HEK293T (cell line): ENCODE measurements at regions not wholly inside any gene's neighbourhood (a gene's known extent, or its start where the extent isn't known, plus 50 kb on each side); places are given as distances from the start of the nearest gene placed in this dataset.

Experiments used
- CTCF ChIA-PET: fragments of 350-600 bp; formaldehyde crosslinking; extraction: SDS; loops from one replicate; lab custom pipeline; 2021; ENCODE audit warnings: antibody characterized with exemption, inconsistent platforms; lab: Yijun Ruan, JAX
- POLR2A ChIA-PET: fragments of 350-600 bp; formaldehyde crosslinking; extraction: SDS; loops from one replicate; lab custom pipeline; 2020; ENCODE audit warnings: antibody characterized with exemption, inconsistent platforms; lab: Yijun Ruan, JAX
- DNase-seq: peaks from one replicate; pipeline ENCODE4 v3.0.0; 2012; ENCODE audit warnings: mixed read lengths; ENCODE audit errors: extremely low spot score
- ARNT ChIP-seq: fragments of 450-650 bp; IDR thresholded peaks from 2 replicates; pipeline ENCODE4 v1.6.1; 2017; ENCODE audit warnings: mild to moderate bottlenecking
- BHLHE40 ChIP-seq: fragments of 450-650 bp; IDR thresholded peaks from 2 replicates; pipeline ENCODE4 v1.6.1; 2016; ENCODE audit warnings: mild to moderate bottlenecking, moderate library complexity, borderline replicate concordance
- CTBP1 ChIP-seq: fragments of 450-650 bp; IDR thresholded peaks from 2 replicates; pipeline ENCODE4 v1.6.1; 2016; ENCODE audit warnings: borderline replicate concordance
- ELF4 ChIP-seq: fragments of 450-650 bp; IDR thresholded peaks from 2 replicates; pipeline ENCODE4 v1.6.1; 2017; ENCODE audit warnings: antibody characterized with exemption
- FOXA1 ChIP-seq: fragments of 450-650 bp; IDR thresholded peaks from 2 replicates; pipeline ENCODE4 v1.6.1; 2016; ENCODE audit warnings: mild to moderate bottlenecking
- FOXK2 ChIP-seq: fragments of 450-650 bp; IDR thresholded peaks from 2 replicates; pipeline ENCODE4 v1.6.1; 2016; ENCODE audit warnings: mild to moderate bottlenecking
- FOXM1 ChIP-seq: fragments of 450-650 bp; IDR thresholded peaks from 2 replicates; pipeline ENCODE4 v1.6.1; 2017; ENCODE audit warnings: mild to moderate bottlenecking, borderline replicate concordance
- HDGF ChIP-seq: fragments of 450-650 bp; IDR thresholded peaks from 2 replicates; pipeline ENCODE4 v1.6.1; 2017; ENCODE audit warnings: antibody characterized with exemption, borderline replicate concordance
- L3MBTL2 ChIP-seq: fragments of 450-650 bp; conservative IDR thresholded peaks from 2 replicates; pipeline ENCODE4 v1.6.1; 2016; ENCODE audit warnings: mild to moderate bottlenecking
- LEF1 ChIP-seq: fragments of 450-650 bp; IDR thresholded peaks from 2 replicates; pipeline ENCODE4 v1.6.1; 2017; ENCODE audit warnings: mild to moderate bottlenecking, borderline replicate concordance
- NFRKB ChIP-seq: fragments of 450-650 bp; IDR thresholded peaks from 2 replicates; pipeline ENCODE4 v1.6.1; 2016; ENCODE audit warnings: mild to moderate bottlenecking, moderate library complexity
- PKNOX1 ChIP-seq: fragments of 450-650 bp; IDR thresholded peaks from 2 replicates; pipeline ENCODE4 v1.6.1; 2016
- SP1 ChIP-seq: fragments of 450-650 bp; IDR thresholded peaks from 2 replicates; pipeline ENCODE4 v1.6.1; 2017
- SUZ12 ChIP-seq: fragments of 450-650 bp; IDR thresholded peaks from 2 replicates; pipeline ENCODE4 v1.6.1; 2016; ENCODE audit warnings: mild to moderate bottlenecking
- TARDBP ChIP-seq: fragments of 450-650 bp; IDR thresholded peaks from 2 replicates; pipeline ENCODE4 v1.6.1; 2016
- ZNF384 ChIP-seq: fragments of 450-650 bp; IDR thresholded peaks from 2 replicates; pipeline ENCODE4 v1.6.1; 2016

DNA sequence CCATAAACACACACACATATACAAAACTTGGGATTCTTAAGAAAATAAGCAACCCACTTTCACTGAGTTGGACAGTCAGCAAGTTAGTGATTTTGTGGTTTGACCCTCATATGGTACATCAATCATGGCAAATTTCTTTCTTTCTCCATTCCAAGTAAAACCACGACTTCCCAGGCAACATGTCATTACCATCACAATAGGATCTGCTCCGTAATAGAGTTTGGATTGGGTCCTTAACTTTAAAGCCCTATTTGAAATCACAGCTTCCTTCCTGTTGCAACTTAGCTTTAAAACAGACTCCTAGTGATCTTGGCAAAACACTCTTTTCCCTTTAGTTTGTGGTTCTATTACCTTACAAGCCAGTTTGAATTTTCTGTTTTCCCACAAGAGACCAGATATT, 483.6 kb downstream of the INHBA start:
- TF ChIP-seq TARDBP (no peak), L3MBTL2 (no peak), FOXA1 (no peak), CTBP1 (no peak), FOXK2 (no peak), FOXM1 (no peak), NFRKB (no peak), ELF4 (no peak), BHLHE40 (no peak), PKNOX1 (no peak), ZNF384 (no peak), LEF1 (no peak), SP1 (no peak), SUZ12 (no peak), HDGF (no peak), ARNT (no peak)
- CTCF ChIA-PET: no interaction called here
- DNase-seq: no peak

GRCh38 chr7:41217306-41217705, 485.6 kb downstream of the INHBA start:
- ChIA-PET CTCF (no interaction called here), POLR2A (no interaction called here)
- TF ChIP-seq NFRKB (no peak), ARNT (no peak), HDGF (no peak), L3MBTL2 (no peak), ELF4 (no peak), BHLHE40 (no peak), FOXA1 (no peak), FOXK2 (no peak), PKNOX1 (no peak), FOXM1 (no peak)
- DNase-seq: no peak

More for the DNA sequence above, 483.6 kb downstream of the INHBA start:
- POLR2A ChIA-PET: no interaction called here

DNA sequence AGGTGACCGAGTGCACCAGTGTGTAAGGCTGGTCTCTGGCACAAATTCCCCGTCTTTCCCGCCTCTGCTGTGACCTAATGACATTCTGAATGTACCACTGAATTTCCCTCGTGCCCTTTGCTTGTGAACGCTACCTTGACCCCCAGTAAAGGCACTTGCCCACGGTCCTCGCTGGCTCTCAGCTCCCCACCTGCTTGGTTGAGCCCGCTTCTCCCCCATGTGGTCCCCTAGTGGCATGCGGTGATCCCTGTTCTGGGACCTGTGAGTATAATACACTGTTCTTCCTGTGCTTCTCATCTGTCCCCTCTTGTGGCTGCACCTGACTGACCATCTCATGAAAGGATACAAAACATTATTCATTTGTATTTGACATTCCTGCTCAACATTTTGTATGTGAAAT, 495.7 kb downstream of the INHBA start:
- ChIA-PET POLR2A (no interaction called here), CTCF (no interaction called here)
- DNase-seq: no peak
- TF ChIP-seq BHLHE40 (no peak), PKNOX1 (no peak), TARDBP (no peak), SUZ12 (no peak), ZNF384 (no peak)

DNA sequence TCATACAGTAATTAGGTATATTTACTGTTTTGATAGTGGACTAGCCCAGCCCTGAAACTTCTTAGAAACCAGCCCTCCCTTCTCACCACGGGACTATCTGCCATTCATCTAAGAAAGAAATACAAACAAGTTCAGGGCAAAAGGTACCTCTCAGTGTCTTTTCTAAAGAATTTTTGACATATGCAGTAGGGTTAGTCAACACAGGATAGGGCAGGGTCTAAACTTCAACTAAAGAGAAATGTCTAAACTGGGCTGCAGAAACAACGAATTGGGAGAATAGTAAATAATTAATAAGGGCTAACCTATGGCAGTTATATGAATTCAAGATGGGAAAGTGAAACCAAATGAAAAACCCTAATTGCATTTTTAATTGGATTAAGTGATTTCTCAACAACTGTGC, 496.6 kb downstream of the INHBA start:
- POLR2A ChIA-PET: no interaction called here
- no peak for DNase-seq
- CTCF ChIA-PET: no interaction called here
- TF ChIP-seq SP1 (no peak), NFRKB (no peak), LEF1 (no peak), FOXM1 (no peak), SUZ12 (no peak), ARNT (no peak)

DNA sequence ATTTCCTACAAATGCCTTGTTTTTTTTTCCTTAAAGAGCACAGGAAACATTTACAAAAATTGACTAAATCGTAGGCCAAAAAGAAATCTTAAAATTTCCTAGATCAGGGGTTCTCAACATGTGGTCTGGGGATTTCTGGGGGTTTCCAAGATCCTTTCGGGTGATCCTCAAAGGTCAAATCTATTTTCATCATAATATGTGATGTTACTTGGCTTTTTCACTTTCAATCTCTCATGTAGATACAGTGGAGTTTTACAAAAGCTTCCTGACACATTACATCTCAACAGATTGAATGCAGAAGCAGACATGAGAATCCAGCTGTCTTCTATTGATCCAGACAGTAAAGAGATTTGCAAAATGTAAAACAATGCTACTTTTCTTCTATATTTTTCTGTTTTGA, 497.3 kb downstream of the INHBA start:
- POLR2A ChIA-PET: no interaction called here
- CTCF ChIA-PET: no interaction called here
- TF ChIP-seq PKNOX1 (no peak), FOXM1 (no peak), ZNF384 (no peak), BHLHE40 (no peak), NFRKB (no peak), TARDBP (no peak), L3MBTL2 (no peak), FOXA1 (no peak), SUZ12 (no peak)
- DNase-seq: no peak

GRCh38 chr7:41203542-41203941, 499.3 kb downstream of the INHBA start:
- CTCF ChIA-PET: no interaction called here
- no peak for DNase-seq
- no peak for TF ChIP-seq ARNT
- no peak for TF ChIP-seq SUZ12
- TF ChIP-seq LEF1: no peak
- TF ChIP-seq BHLHE40: no peak
- TF ChIP-seq FOXA1: no peak
- no peak for TF ChIP-seq ZNF384
- no peak for TF ChIP-seq FOXM1
- POLR2A ChIA-PET: interaction anchor here (0.7 kb wide), 1 partner anchor 15 kb away, joined by 3 read pairs; no protein-coding TSS in a partner anchor

DNA sequence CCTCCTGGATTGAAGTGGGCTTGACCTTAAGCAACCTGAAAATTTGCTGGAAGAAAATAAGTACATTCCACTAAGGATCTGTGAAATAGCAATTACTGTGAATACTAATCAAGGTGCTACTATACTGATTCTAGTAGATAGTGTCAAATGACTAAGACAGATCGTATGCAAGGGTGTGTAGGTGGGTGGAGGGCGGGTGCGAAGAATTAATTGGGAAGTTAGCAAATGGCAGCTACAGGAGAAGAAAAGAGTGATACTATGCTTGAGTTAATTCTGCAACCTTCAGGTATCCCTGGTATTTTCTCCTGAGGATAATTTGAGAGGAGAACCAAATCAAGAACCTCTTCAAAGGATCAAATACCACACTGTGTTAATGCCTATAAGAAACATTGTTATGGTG, 501.9 kb downstream of the INHBA start:
- POLR2A ChIA-PET: no interaction called here
- CTCF ChIA-PET: no interaction called here

More for the DNA sequence above, 501.9 kb downstream of the INHBA start:
- no peak for DNase-seq
- no peak for TF ChIP-seq ELF4
- no peak for TF ChIP-seq ARNT
- TF ChIP-seq NFRKB: no peak
- no peak for TF ChIP-seq ZNF384
- TF ChIP-seq SP1: no peak
- TF ChIP-seq TARDBP: no peak
- no peak for TF ChIP-seq FOXK2
- TF ChIP-seq CTBP1: no peak
- TF ChIP-seq SUZ12: no peak
